ENCODE measurements at regions not wholly inside any gene's neighbourhood (a gene's known extent, or its start where the extent isn't known, plus 50 kb on each side); places are given as distances from the start of the nearest gene placed in this dataset.

- H3K27me3 ChIP-seq, result no peaks in the 10 kb centered on the region
- DNase-seq, result no peak
Measured at GRCh38 chr16:7085776-7086175, 246.9 kb upstream of the RBFOX1 start.

GRCh38 chr16:7083096-7083495, 249.5 kb upstream of the RBFOX1 start:
- Histone ChIP-seq H3K9me3 (no peaks in the 10 kb centered on the region), H3K4me3 (no peak overlapping the region), H3K27ac (no peak overlapping the region), H3K27me3 (no peaks in the 10 kb centered on the region), H3K36me3 (no peaks in the 10 kb centered on the region), H3K4me1 (no peaks in the 10 kb centered on the region)
- no peak for DNase-seq
- TF ChIP-seq POLR2A (IDR thresholded peaks at IDR 0.05) (no peak), CTCF (IDR thresholded peaks at IDR 0.05) (no peak)

More at GRCh38 chr16:7085776-7086175, 246.9 kb upstream of the RBFOX1 start:
- no peaks in the 10 kb centered on the region for H3K36me3 ChIP-seq
- H3K4me1 ChIP-seq, result no peaks in the 10 kb centered on the region
- no peak overlapping the region for H3K4me3 ChIP-seq
- TF ChIP-seq POLR2A (IDR thresholded peaks at IDR 0.05), result no peak
- TF ChIP-seq CTCF (IDR thresholded peaks at IDR 0.05), result no peak
- no peaks in the 10 kb centered on the region for H3K9me3 ChIP-seq
- H3K27ac ChIP-seq, result no peak overlapping the region

- Histone ChIP-seq H3K27ac (no peak overlapping the region), H3K4me3 (no peak overlapping the region), H3K27me3 (no peaks in the 10 kb centered on the region), H3K9me3 (no peaks in the 10 kb centered on the region), H3K36me3 (no peaks in the 10 kb centered on the region), H3K4me1 (no peaks in the 10 kb centered on the region)
- no peak for DNase-seq
- TF ChIP-seq POLR2A (IDR thresholded peaks at IDR 0.05) (no peak), CTCF (IDR thresholded peaks at IDR 0.05) (no peak)
Measured at GRCh38 chr16:7077636-7078035, 255.0 kb upstream of the RBFOX1 start.

- Histone ChIP-seq H3K27me3 (no peaks in the 10 kb centered on the region), H3K36me3 (no peaks in the 10 kb centered on the region), H3K27ac (no peak overlapping the region), H3K4me3 (no peak overlapping the region), H3K4me1 (no peaks in the 10 kb centered on the region), H3K9me3 (no peaks in the 10 kb centered on the region)
- DNase-seq, result no peak
- no peak for TF ChIP-seq POLR2A (IDR thresholded peaks at IDR 0.05)
- no peak for TF ChIP-seq CTCF (IDR thresholded peaks at IDR 0.05)
Measured at GRCh38 chr16:7074715-7075114, 257.9 kb upstream of the RBFOX1 start.

GRCh38 chr16:7057458-7057857, 275.2 kb upstream of the RBFOX1 start:
- no peak overlapping the region for H3K27ac ChIP-seq
- no peak for TF ChIP-seq POLR2A (IDR thresholded peaks at IDR 0.05)
- no peak for TF ChIP-seq CTCF (IDR thresholded peaks at IDR 0.05)
- H3K4me1 ChIP-seq, result no peaks in the 10 kb centered on the region
- no peaks in the 10 kb centered on the region for H3K36me3 ChIP-seq
- DNase-seq, result no peak
- no peaks in the 10 kb centered on the region for H3K27me3 ChIP-seq
- H3K9me3 ChIP-seq, result peaks cover 0 to under 1% (median 0%) of the 10 kb centered on the region in 4 donors
- no peak overlapping the region for H3K4me3 ChIP-seq

- H3K9me3 ChIP-seq, result peaks cover 0 to 3% (median 0%) of the 10 kb centered on the region in 4 donors
- no peaks in the 10 kb centered on the region for H3K36me3 ChIP-seq
- no peak overlapping the region for H3K27ac ChIP-seq
- TF ChIP-seq CTCF (IDR thresholded peaks at IDR 0.05) (no peak), POLR2A (IDR thresholded peaks at IDR 0.05) (no peak)
- DNase-seq, result no peak
- no peaks in the 10 kb centered on the region for H3K4me1 ChIP-seq
- no peak overlapping the region for H3K4me3 ChIP-seq
- H3K27me3 ChIP-seq, result no peaks in the 10 kb centered on the region
Measured at GRCh38 chr16:7055443-7055842, 277.2 kb upstream of the RBFOX1 start.
